ENCODE measurements at regions not wholly inside any gene's neighbourhood (a gene's known extent, or its start where the extent isn't known, plus 50 kb on each side); places are given as distances from the start of the nearest gene placed in this dataset.

- TF ChIP-seq RAD21 (IDR thresholded peaks at IDR 0.05) (no peak), TAF1 (conservative IDR thresholded peaks at IDR 0.05) (no peak), JUND (IDR thresholded peaks at IDR 0.05) (no peak), CTCF (IDR thresholded peaks at IDR 0.05; ENCODE audit: low read depth, low read length, missing input control) (no peak), REST (IDR thresholded peaks at IDR 0.05) (no peak), FOXA1 (IDR thresholded peaks at IDR 0.05) (no peak), RXRA (IDR thresholded peaks at IDR 0.05) (no peak), ZBTB33 (IDR thresholded peaks at IDR 0.05) (no peak), ATF3 (IDR thresholded peaks at IDR 0.05) (no peak), MAX (IDR thresholded peaks at IDR 0.05) (no peak), EGR1 (IDR thresholded peaks at IDR 0.05; ENCODE audit: low read depth in 2 of 2) (no peak), YY1 (IDR thresholded peaks at IDR 0.05) (no peak), SP1 (IDR thresholded peaks at IDR 0.05) (no peak)
Measured at GRCh38 chr2:181161615-181162014, 181.2 kb downstream of the UBE2E3 start.
